GM12864 (cell line): ENCODE measurements at regions not wholly inside any gene's neighbourhood (a gene's known extent, or its start where the extent isn't known, plus 50 kb on each side); places are given as distances from the start of the nearest gene placed in this dataset.

ENCODE experiments used
- DNase-seq: peaks from one replicate; pipeline ENCODE4 v3.0.0-alpha.2; 2011; ENCODE audit warnings: low read depth
- H3K4me3 ChIP-seq: 2 replicates; pipeline ENCODE4 v1.5.1; 2011; ENCODE audit warnings: mild to moderate bottlenecking, low read depth, low read length, control low read depth
- TF ChIP-seq, protein P1 (sequence below): IDR thresholded peaks from 2 replicates; pipeline ENCODE4 v1.5.1; 2011; ENCODE audit warnings: low read depth, mild to moderate bottlenecking, moderate library complexity, low read length, control low read depth, inconsistent platforms; ENCODE audit errors: missing control alignments

DNA sequence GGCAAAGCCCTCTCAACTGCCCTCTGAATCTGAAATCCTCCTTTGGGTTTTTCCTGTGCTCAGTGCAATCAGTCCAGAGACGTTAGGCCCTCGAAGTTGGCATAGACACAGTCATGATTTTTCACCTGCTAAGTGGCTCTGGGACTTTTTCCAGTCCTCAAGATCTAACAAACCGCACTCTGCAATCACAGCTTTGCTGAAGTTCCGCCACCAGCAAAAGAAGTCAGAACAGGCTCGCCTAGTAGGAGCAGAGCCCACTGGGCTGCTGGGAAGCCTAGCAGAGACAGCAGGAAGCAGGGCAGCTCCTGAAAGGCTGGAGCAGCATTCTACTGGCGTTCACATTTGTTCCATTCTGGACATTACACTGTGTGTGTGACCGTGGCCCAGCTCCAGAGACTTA is 222.8 kb upstream of the KIF2A start:
- no peak for DNase-seq
- TF ChIP-seq, protein P1, sequence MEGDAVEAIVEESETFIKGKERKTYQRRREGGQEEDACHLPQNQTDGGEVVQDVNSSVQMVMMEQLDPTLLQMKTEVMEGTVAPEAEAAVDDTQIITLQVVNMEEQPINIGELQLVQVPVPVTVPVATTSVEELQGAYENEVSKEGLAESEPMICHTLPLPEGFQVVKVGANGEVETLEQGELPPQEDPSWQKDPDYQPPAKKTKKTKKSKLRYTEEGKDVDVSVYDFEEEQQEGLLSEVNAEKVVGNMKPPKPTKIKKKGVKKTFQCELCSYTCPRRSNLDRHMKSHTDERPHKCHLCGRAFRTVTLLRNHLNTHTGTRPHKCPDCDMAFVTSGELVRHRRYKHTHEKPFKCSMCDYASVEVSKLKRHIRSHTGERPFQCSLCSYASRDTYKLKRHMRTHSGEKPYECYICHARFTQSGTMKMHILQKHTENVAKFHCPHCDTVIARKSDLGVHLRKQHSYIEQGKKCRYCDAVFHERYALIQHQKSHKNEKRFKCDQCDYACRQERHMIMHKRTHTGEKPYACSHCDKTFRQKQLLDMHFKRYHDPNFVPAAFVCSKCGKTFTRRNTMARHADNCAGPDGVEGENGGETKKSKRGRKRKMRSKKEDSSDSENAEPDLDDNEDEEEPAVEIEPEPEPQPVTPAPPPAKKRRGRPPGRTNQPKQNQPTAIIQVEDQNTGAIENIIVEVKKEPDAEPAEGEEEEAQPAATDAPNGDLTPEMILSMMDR = no peak
- no peak overlapping the region for H3K4me3 ChIP-seq

DNA sequence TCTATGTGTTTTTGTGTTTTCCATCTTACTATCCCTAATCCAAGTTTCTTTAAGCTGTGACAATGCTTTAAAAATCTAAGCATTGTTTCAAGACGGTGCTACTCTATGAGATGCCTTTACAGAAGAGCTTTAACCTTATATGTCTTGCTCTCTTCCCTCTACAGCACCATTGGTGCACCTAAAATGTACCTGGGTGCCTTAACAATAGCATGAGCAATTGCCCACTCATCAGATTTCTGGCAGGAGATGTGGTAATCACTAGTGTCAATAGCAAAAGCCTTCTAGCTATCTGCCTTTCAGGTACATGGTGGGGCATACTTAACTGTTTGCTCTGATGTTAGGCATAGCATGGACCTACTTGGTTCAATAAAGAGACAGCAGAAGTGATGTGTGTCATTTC is 222.3 kb upstream of the KIF2A start:
- TF ChIP-seq, protein P1 = no peak
- no peak overlapping the region for H3K4me3 ChIP-seq
- DNase-seq = no peak

DNA sequence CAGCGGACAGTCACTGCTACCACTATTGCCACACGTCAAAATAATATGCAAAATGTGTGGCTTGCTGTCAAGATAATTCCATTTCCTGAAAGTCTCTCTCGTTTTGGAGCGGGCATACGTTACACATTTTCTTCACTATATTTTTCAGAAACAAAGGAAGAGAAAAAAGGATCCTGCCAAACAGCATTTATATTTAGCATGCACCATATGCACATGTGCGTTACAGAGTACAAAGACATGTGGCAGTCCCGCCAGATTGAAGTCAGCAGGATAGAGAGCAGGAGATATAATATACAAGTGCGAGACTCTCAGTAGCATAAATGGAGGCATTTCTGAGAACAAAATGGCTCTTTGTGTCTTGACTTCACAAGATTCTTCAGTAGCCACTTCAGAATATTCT is 221.6 kb upstream of the KIF2A start:
- DNase-seq = no peak
- TF ChIP-seq, protein P1 = no peak
- no peak overlapping the region for H3K4me3 ChIP-seq

DNA sequence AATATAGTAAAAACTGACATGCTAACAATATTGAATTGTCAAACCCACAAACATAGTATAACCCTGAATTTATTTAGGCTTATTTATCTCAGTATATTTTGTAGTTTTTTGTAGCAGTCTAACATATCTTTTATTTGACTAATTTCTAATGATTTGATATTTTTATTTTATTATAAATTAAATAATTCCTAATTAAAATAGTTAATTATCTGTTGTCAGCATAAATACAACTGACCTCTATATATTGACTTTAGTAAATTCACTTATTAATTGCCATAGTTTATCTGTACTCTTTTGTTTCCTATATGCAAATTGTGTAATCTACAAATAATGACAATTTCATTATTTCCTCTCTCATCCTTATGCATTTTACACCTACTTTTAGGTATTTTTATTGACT is 215.1 kb upstream of the KIF2A start:
- TF ChIP-seq, protein P1 = no peak
- no peak for DNase-seq
- H3K4me3 ChIP-seq = no peak overlapping the region

DNA sequence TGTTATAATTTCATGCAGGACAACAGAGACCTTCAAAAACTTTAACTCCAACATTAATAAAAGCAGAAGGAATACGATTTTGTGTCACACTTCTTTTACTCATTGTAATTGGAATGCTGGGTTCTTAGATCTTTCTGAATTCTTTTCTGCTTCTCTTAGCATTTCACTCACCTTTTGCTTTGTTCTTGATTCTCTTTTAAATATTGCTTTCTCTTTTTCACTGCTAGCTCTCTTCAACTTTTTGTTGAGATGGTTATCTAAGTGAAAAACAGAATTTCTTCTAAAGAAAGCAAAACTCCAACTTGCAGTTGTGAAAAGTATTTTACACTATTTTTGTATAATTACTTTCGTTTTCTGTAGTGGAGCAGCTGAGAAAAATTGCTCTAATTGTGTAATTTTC is 212.6 kb upstream of the KIF2A start:
- DNase-seq = no peak
- TF ChIP-seq, protein P1 = no peak
- H3K4me3 ChIP-seq = no peak overlapping the region

GRCh38 chr5:62093976-62094375 is 212.0 kb upstream of the KIF2A start:
- no peak for DNase-seq
- no peak overlapping the region; the same call in 1 of the 2 replicates for H3K4me3 ChIP-seq
- TF ChIP-seq, protein P1 = no peak

- H3K4me3 ChIP-seq = no peak overlapping the region
- TF ChIP-seq, protein P1 = no peak
- no peak for DNase-seq
Measured at GRCh38 chr5:62097361-62097760, 208.6 kb upstream of the KIF2A start.
